Right cardiac atrium (tissue), 5 donors: ENCODE measurements at regions not wholly inside any gene's neighbourhood (a gene's known extent, or its start where the extent isn't known, plus 50 kb on each side); places are given as distances from the start of the nearest gene placed in this dataset.
"Not testable (repeated sequence)": the region's sequence is repeated elsewhere in the genome, so short reads cannot be mapped to it uniquely, and the experiment has no call there.

Experiments
- ATAC-seq, 2 donors: fragments of 200-7000 bp; cut with Tn5 transposase; one replicate each; pipeline versions ENCODE4 v1.8.0 to v1.9.1; 2020; ENCODE audit warnings: moderate library complexity in 2 of 2, mild to moderate bottlenecking in 1 of 2
- DNase-seq, 3 donors: peaks; one replicate each; pipeline ENCODE4 v3.0.0-alpha.2; 2020
- H3K27ac ChIP-seq: one replicate; pipeline ENCODE4 v1.5.1; 2013; ENCODE audit warnings: mild to moderate bottlenecking, low read length, control low read depth, moderate library complexity
- H3K27me3 ChIP-seq: one replicate; pipeline ENCODE4 v1.6.1; 2013; ENCODE audit not compliant: control insufficient read depth, insufficient read depth
- H3K4me1 ChIP-seq: one replicate; pipeline ENCODE4 v1.6.1; 2013; ENCODE audit warnings: low read length; ENCODE audit not compliant: control insufficient read depth, insufficient read depth
- H3K4me3 ChIP-seq: one replicate; pipeline ENCODE4 v1.5.1; 2013; ENCODE audit warnings: low read length, control low read depth
- H3K9me3 ChIP-seq: one replicate; pipeline ENCODE4 v1.6.1; 2013; ENCODE audit warnings: low read length; ENCODE audit not compliant: control insufficient read depth
- WGBS: extraction: QIAGEN DNeasy Blood & Tissue Kit; methylation state at CpG from one replicate; pipeline ENCODE4 v1.1.7; 2013; 5-methylcytosine and 5-hydroxymethylcytosine counted together
- intact Hi-C, 4 donors: fragments of 100-400 bp; cut with DNase I; formaldehyde crosslinking; loops; one replicate each; pipeline versions ENCODE4 v1.11.0 to v1.14.0; 2022 to 2023
- donor health status: healthy with polysubstance abuse.
- donor health status: DM: no; HTN: yes; CAD: no.
- donor health status: DM: no; HTN: no; CAD: no.
- donor health status: DM: no; HTN: yes; CAD: no; lungs with severe emphysema.
- donor health status: DM: yes; HTN: yes; CAD: no.

- intact Hi-C loops: no loop called here
- Histone ChIP-seq H3K27ac (no peak overlapping the region), H3K4me3 (no peak overlapping the region), H3K27me3 (no peaks in the 10 kb centered on the region), H3K9me3 (no peaks in the 10 kb centered on the region), H3K4me1 (no peaks in the 10 kb centered on the region)
- ATAC-seq (no peak), DNase-seq (no peak)
- WGBS: 49% methylated on average over 4 of the region's 4 CpGs
Observed at GRCh38 chr16:52357711-52358110, 189.2 kb downstream of the TOX3 start.

GRCh38 chr16:52353249-52353648, 193.7 kb downstream of the TOX3 start:
- Histone ChIP-seq H3K27ac (no peak overlapping the region), H3K27me3 (no peaks in the 10 kb centered on the region), H3K4me3 (no peak overlapping the region), H3K4me1 (no peaks in the 10 kb centered on the region), H3K9me3 (no peaks in the 10 kb centered on the region)
- DNase-seq (no peak), ATAC-seq (no peak)
- WGBS: 75% methylated on average over 1 of the region's 1 CpG
- intact Hi-C loops: no loop called here

- ATAC-seq (no peak), DNase-seq (no peak)
- Histone ChIP-seq H3K4me3 (no peak overlapping the region), H3K4me1 (no peaks in the 10 kb centered on the region), H3K27ac (no peak overlapping the region), H3K9me3 (no peaks in the 10 kb centered on the region), H3K27me3 (no peaks in the 10 kb centered on the region)
- intact Hi-C loops: no loop called here
- WGBS: 73% methylated on average over 5 of the region's 5 CpGs
Observed at GRCh38 chr16:52351451-52351850, 195.5 kb downstream of the TOX3 start.

GRCh38 chr16:52350031-52350642, 196.8 kb downstream of the TOX3 start:
- H3K27me3 ChIP-seq: no peaks in the 10 kb centered on the region
- 63% methylated on average over 3 of the region's 3 CpGs for WGBS
- no peak overlapping the region for H3K4me3 ChIP-seq
- intact Hi-C loops: no loop called here
- no peak overlapping the region for H3K27ac ChIP-seq
- H3K9me3 ChIP-seq: no peaks in the 10 kb centered on the region
- ATAC-seq (no peak), DNase-seq (no peak)
- H3K4me1 ChIP-seq: no peaks in the 10 kb centered on the region

- intact Hi-C loops: no loop called here
- ATAC-seq (no peak), DNase-seq (no peak)
- no peak overlapping the region for H3K27ac ChIP-seq
- H3K4me3 ChIP-seq: no peak overlapping the region
- 69% methylated on average over 2 of the region's 2 CpGs for whole genome bisulfite sequencing
- H3K27me3 ChIP-seq: peaks cover 3% of the 10 kb centered on the region
- no peaks in the 10 kb centered on the region for H3K9me3 ChIP-seq
- H3K4me1 ChIP-seq: no peaks in the 10 kb centered on the region
Observed at GRCh38 chr16:52346709-52347108, 200.2 kb downstream of the TOX3 start.

GRCh38 chr16:52333673-52334072, 213.3 kb downstream of the TOX3 start:
- H3K4me1 ChIP-seq, H3K4me3 ChIP-seq, DNase-seq, H3K27ac ChIP-seq, H3K27me3 ChIP-seq, intact Hi-C loops, H3K9me3 ChIP-seq, ATAC-seq: not testable (repeated sequence)
- 85% methylated on average over 8 of the region's 8 CpGs for WGBS

GRCh38 chr16:52320930-52321439, 226.0 kb downstream of the TOX3 start:
- no peak overlapping the region for H3K27ac ChIP-seq
- no peaks in the 10 kb centered on the region for H3K27me3 ChIP-seq
- no peak overlapping the region for H3K4me3 ChIP-seq
- intact Hi-C loops: no loop called here
- no peak for ATAC-seq
- no peak for DNase-seq
- no peaks in the 10 kb centered on the region for H3K9me3 ChIP-seq
- WGBS: 61% methylated on average over 6 of the region's 6 CpGs
- H3K4me1 ChIP-seq: no peaks in the 10 kb centered on the region

GRCh38 chr16:52318302-52319009, 228.5 kb downstream of the TOX3 start:
- H3K27me3 ChIP-seq: no peaks in the 10 kb centered on the region
- intact Hi-C loops: no loop called here
- H3K4me1 ChIP-seq: no peaks in the 10 kb centered on the region
- H3K4me3 ChIP-seq: no peak overlapping the region
- DNase-seq (no peak), ATAC-seq (no peak)
- 67% methylated on average over 2 of the region's 2 CpGs for WGBS
- H3K27ac ChIP-seq: no peak overlapping the region
- no peaks in the 10 kb centered on the region for H3K9me3 ChIP-seq

GRCh38 chr16:52316241-52316640, 230.7 kb downstream of the TOX3 start:
- ATAC-seq: no peak
- no peak overlapping the region for H3K4me3 ChIP-seq
- no peaks in the 10 kb centered on the region for H3K9me3 ChIP-seq
- no peak overlapping the region for H3K27ac ChIP-seq
- intact Hi-C loops: no loop called here
- H3K27me3 ChIP-seq: no peaks in the 10 kb centered on the region
- H3K4me1 ChIP-seq: no peaks in the 10 kb centered on the region
- no peak for DNase-seq
- 50% methylated on average over 1 of the region's 1 CpG for WGBS

GRCh38 chr16:52312716-52313115, 234.2 kb downstream of the TOX3 start:
- intact Hi-C loops: no loop called here
- WGBS: 90% methylated on average over 1 of the region's 1 CpG
- Histone ChIP-seq H3K27ac (no peak overlapping the region), H3K4me1 (no peaks in the 10 kb centered on the region), H3K27me3 (no peaks in the 10 kb centered on the region), H3K9me3 (no peaks in the 10 kb centered on the region), H3K4me3 (no peak overlapping the region)
- ATAC-seq (no peak), DNase-seq (no peak)

GRCh38 chr16:52309446-52310416, 237.2 kb downstream of the TOX3 start:
- H3K4me1 ChIP-seq: no peaks in the 10 kb centered on the region
- no peak overlapping the region for H3K4me3 ChIP-seq
- WGBS: 65% methylated on average over 6 of the region's 6 CpGs
- no peaks in the 10 kb centered on the region for H3K27me3 ChIP-seq
- no peak for DNase-seq
- no peak overlapping the region for H3K27ac ChIP-seq
- intact Hi-C loops: no loop called here
- ATAC-seq: no peak
- H3K9me3 ChIP-seq: no peaks in the 10 kb centered on the region
